CD4-positive, alpha-beta T cell (primary cell): ENCODE measurements at regions not wholly inside any gene's neighbourhood (a gene's known extent, or its start where the extent isn't known, plus 50 kb on each side); places are given as distances from the start of the nearest gene placed in this dataset.

Experiments used
- ATAC-seq: fragments of 200-7000 bp; cut with Tn5 transposase; one replicate; pipeline ENCODE4 v1.10.0; 2022; ENCODE audit warnings: mild to moderate bottlenecking; ENCODE audit not compliant: poor library complexity
- CTCF ChIA-PET: fragments of 350-600 bp; sonication (Branson Sonifier 250); formaldehyde crosslinking; loops from one replicate; lab custom pipeline; 2021; ENCODE audit warnings: antibody characterized with exemption, inconsistent platforms; lab: Charles Lee
- POLR2A ChIA-PET: fragments of 350-600 bp; sonication (Branson Sonifier 250); formaldehyde crosslinking; loops from one replicate; lab custom pipeline; 2021; ENCODE audit warnings: antibody characterized with exemption, inconsistent platforms; lab: Charles Lee
- DNase-seq, 14 experiments: peaks; one replicate each; pipeline ENCODE4 v3.0.0-alpha.2; 2013 to 2020; ENCODE audit warnings: mixed read lengths in 2 of 14
- H3K27ac ChIP-seq, 2 donors: one replicate each; pipeline versions ENCODE4 v1.5.1 to v1.7.0; 2013; ENCODE audit warnings: low read length in 2 of 2, low read depth in 1 of 2, mild to moderate bottlenecking in 1 of 2
- H3K27me3 ChIP-seq, 2 experiments: 1 replicate in 1 of 2; 2 replicates in 1 of 2; pipeline versions ENCODE4 v1.6.1 to v1.7.0; 2013; ENCODE audit warnings: low read length in 2 of 2, control low read depth in 1 of 2, mild to moderate bottlenecking in 1 of 2, moderate library complexity in 1 of 2; ENCODE audit not compliant: insufficient read depth in 2 of 2, control insufficient read depth in 1 of 2
- H3K36me3 ChIP-seq: one replicate; pipeline ENCODE4 v1.6.1; 2013; ENCODE audit warnings: low read length, control low read depth; ENCODE audit not compliant: insufficient read depth
- H3K4me1 ChIP-seq: one replicate; pipeline ENCODE4 v1.6.1; 2013; ENCODE audit warnings: low read length, control low read depth; ENCODE audit not compliant: insufficient read depth
- H3K4me3 ChIP-seq: one replicate; pipeline ENCODE4 v1.5.1; 2013; ENCODE audit warnings: mild to moderate bottlenecking, low read length, moderate library complexity
- H3K9me3 ChIP-seq, 2 experiments: 1 replicate in 1 of 2; 2 replicates in 1 of 2; pipeline versions ENCODE4 v1.6.1 to v1.7.0; 2013; ENCODE audit warnings: low read length in 2 of 2, mild to moderate bottlenecking in 2 of 2, control low read depth in 1 of 2, moderate library complexity in 1 of 2; ENCODE audit not compliant: control insufficient read depth in 1 of 2, insufficient read depth in 1 of 2
- H3K27ac Mint-ChIP-seq: one replicate; pipeline ENCODE4 v1.8.0; 2020; ENCODE audit warnings: mixed read lengths
- H3K27me3 Mint-ChIP-seq: one replicate; pipeline ENCODE4 v1.8.0; 2021; ENCODE audit warnings: mixed read lengths
- H3K36me3 Mint-ChIP-seq: one replicate; pipeline ENCODE4 v1.8.0; 2021; ENCODE audit warnings: low read depth, mixed read lengths
- H3K4me1 Mint-ChIP-seq: one replicate; pipeline ENCODE4 v1.8.0; 2021; ENCODE audit warnings: low read depth, mixed read lengths
- H3K4me3 Mint-ChIP-seq: one replicate; pipeline ENCODE4 v1.8.0; 2020; ENCODE audit warnings: mild to moderate bottlenecking, mixed read lengths
- H3K9me3 Mint-ChIP-seq: one replicate; pipeline ENCODE4 v1.8.0; 2020; ENCODE audit warnings: mixed read lengths
- CTCF ChIP-seq: fragments of 200-600 bp; IDR thresholded peaks from one replicate; pipeline ENCODE4 v1.8.0; 2022; ENCODE audit warnings: antibody characterized with exemption, mild to moderate bottlenecking
- intact Hi-C, 2 experiments: fragments of 100-400 bp; cut with DNase I in 1 of 2; cut with micrococcal nuclease in 1 of 2; formaldehyde crosslinking; loops; one replicate each; pipeline versions ENCODE4 v1.15.1 to v1.9.0; 2023 to 2025; cut with DNase I, micrococcal nuclease

DNA sequence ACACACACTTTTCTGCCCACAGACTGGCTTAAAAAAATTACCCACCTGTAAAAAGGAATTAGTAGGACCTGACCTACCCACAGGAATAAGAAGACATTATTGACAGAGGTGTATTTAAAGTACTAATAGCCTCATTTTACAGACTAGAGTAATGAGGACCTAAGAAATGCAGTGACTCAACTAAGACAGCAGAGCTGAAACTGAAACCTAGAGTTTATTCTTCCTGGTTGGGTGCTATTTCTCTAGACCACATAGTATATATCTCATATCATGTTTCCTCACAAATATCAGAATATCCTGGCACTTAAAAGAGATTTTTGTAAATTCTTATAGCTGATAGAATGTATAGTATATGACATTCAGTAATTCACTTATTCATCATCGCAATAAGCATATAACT lies 435.0 kb downstream of the MAGEE1 start:
- Histone ChIP-seq H3K27ac (no peak overlapping the region), H3K9me3 (no peaks in the 10 kb centered on the region), H3K36me3 (no peaks in the 10 kb centered on the region), H3K27me3 (peaks cover 0 to 5% of the 10 kb centered on the region in 2 experiments), H3K4me3 (no peak overlapping the region), H3K4me1 (no peaks in the 10 kb centered on the region)
- Mint-ChIP-seq H3K4me3 (no peak overlapping the region), H3K4me1 (no peaks in the 10 kb centered on the region), H3K27ac (no peak overlapping the region), H3K27me3 (no peaks in the 10 kb centered on the region), H3K9me3 (no peaks in the 10 kb centered on the region), H3K36me3 (no peaks in the 10 kb centered on the region)
- ChIA-PET CTCF (no interaction called here), POLR2A (no interaction called here)
- intact Hi-C loops: no loop called here
- no peak for TF ChIP-seq CTCF
- ATAC-seq: no peak
- DNase-seq: no peak

DNA sequence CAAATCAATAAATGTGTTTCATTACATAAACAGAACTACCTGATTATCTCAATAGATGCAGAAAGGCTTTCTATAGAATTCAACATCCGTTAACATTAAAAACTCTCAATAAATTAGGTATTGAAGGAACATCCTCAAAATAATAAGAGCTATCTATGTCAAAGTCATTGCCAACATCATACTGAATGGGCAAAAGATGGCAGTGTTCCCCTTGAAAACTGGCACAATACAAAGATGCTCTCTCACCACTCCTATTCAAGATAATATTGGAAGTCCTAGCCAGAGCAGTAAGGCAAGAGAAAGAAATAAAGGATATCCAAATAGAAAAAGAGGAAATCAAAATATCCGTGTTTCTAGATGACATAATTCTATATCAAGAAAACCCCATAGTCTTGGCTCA lies 466.4 kb downstream of the MAGEE1 start:
- Histone ChIP-seq H3K9me3 (no peaks in the 10 kb centered on the region), H3K4me1 (no peaks in the 10 kb centered on the region), H3K36me3 (no peaks in the 10 kb centered on the region), H3K27me3 (no peaks in the 10 kb centered on the region), H3K4me3 (no peak overlapping the region), H3K27ac (no peak overlapping the region)
- DNase-seq: no peak
- ATAC-seq: no peak
- no peaks in the 10 kb centered on the region for H3K4me1 Mint-ChIP-seq
- intact Hi-C loops: no loop called here
- no peaks in the 10 kb centered on the region for H3K27me3 Mint-ChIP-seq
- POLR2A ChIA-PET: no interaction called here
- TF ChIP-seq CTCF: no peak
- H3K36me3 Mint-ChIP-seq: no peaks in the 10 kb centered on the region
- no peak overlapping the region for H3K4me3 Mint-ChIP-seq
- CTCF ChIA-PET: no interaction called here
- no peak overlapping the region for H3K27ac Mint-ChIP-seq
- peaks cover 2% of the 10 kb centered on the region for H3K9me3 Mint-ChIP-seq

- no peaks in the 10 kb centered on the region for H3K4me1 Mint-ChIP-seq
- peaks cover 1% of the 10 kb centered on the region for H3K9me3 Mint-ChIP-seq
- Histone ChIP-seq H3K9me3 (no peaks in the 10 kb centered on the region), H3K4me3 (no peak overlapping the region), H3K27ac (no peak overlapping the region), H3K36me3 (no peaks in the 10 kb centered on the region), H3K27me3 (no peaks in the 10 kb centered on the region), H3K4me1 (no peaks in the 10 kb centered on the region)
- no peak overlapping the region for H3K4me3 Mint-ChIP-seq
- H3K27me3 Mint-ChIP-seq: no peaks in the 10 kb centered on the region
- CTCF ChIA-PET: no interaction called here
- no peak overlapping the region for H3K27ac Mint-ChIP-seq
- H3K36me3 Mint-ChIP-seq: no peaks in the 10 kb centered on the region
- ATAC-seq: no peak
- POLR2A ChIA-PET: no interaction called here
- DNase-seq: no peak
- intact Hi-C loops: no loop called here
- no peak for TF ChIP-seq CTCF
These were observed 488.3 kb downstream of the MAGEE1 start for GRCh38 chrX:76915836-76916235.
